ENCODE measurements at regions not wholly inside any gene's neighbourhood (a gene's known extent, or its start where the extent isn't known, plus 50 kb on each side); places are given as distances from the start of the nearest gene placed in this dataset.

Small RNAs in the stretch of these regions (small RNA-seq; reads per million reads assigned to genes)
- 0 reads per million in 2 experiments for gene AL589743.6
